GM21825 (cell line): ENCODE measurements at regions not wholly inside any gene's neighbourhood (a gene's known extent, or its start where the extent isn't known, plus 50 kb on each side); places are given as distances from the start of the nearest gene placed in this dataset.

Experiments used
- ATAC-seq: cut with Tn5 transposase; IDR thresholded peaks from one replicate; pipeline ENCODE4 v1.9.1; 2021; ENCODE audit warnings: mild to moderate bottlenecking, moderate library complexity; ENCODE audit not compliant: unreplicated experiment

GRCh38 chr17:72511874-72512273 lies 391.1 kb downstream of the SOX9 start:
- no peak for ATAC-seq

- ATAC-seq: no peak
Measured at GRCh38 chr17:72512649-72513556, 392.1 kb downstream of the SOX9 start.

- ATAC-seq: no peak
Measured at GRCh38 chr17:72514321-72514861, 393.6 kb downstream of the SOX9 start.

- ATAC-seq: no peak
Measured at GRCh38 chr17:72514891-72515290, 394.1 kb downstream of the SOX9 start.

DNA sequence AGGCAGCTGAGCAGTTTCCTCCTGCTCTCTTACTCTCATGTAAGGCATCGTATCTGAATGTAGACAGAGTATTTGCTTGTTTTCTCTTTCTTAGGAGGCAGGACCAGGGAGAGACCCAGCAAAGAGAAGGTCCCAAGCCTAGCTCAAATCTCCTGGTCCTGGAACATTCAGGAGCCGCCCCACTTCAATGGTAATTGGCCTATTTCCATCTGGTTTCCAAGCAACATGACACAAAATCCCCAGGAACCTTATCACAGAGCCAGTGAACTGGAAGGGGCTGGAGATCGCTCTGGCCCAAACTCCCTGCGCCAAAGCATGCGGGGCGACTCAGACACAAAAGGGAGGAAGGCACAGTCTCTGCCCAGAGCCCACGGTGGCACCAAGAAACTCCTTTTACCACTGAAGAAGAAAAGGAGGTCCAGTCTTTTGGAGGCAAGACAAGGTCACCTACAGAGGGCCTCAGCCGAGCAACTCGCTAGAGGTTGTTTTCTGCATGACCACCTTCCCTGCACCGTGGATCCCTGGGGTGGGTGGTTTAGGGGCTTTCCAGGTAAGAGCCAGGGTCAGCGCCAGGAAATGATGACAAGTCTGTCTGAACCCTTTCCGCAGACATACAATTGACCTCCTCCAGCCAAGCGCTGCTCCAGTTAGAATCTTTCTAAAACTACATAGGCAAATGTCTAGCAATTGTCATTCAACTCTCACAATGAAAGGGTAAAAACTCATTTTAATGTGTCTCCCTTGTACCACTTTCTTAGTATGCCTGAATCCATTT lies 394.7 kb downstream of the SOX9 start:
- no peak for ATAC-seq

- no peak for ATAC-seq
Measured at GRCh38 chr17:72516772-72517399, 396.1 kb downstream of the SOX9 start.

DNA sequence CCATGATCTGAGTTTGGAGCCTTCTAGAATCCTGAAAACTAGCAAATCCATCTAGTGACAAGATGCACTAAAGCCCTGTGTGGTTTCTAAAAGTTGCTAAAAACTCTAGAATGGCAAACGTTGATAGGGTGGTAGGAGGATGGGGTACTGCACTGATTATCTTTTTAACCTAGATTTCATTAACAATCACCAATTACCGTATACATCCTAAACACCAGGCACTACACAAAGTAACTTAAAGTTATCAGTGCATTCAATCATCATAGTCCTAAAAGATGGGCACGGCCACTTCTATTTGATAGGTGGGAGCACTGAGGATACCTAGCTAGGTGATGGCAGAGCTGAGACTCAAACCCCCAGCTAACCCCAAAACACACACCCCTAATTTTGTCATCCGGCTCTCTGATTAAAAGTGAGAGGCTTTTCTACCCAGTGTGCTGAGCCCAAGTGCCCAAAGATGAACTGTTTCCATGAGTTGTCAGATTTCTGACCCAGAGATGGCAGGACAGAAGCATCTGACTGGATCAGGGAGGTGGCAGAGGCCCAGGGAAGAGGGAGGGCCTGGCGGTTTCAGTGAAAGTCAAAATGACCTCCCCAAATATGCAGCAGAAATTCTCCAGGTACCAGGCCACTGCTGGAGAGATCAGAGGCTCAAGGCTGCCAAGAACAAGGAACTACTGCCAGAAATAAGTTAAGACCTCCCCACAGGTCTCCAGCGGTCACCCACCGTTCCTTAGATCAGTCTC lies 396.8 kb downstream of the SOX9 start:
- ATAC-seq: no peak

- ATAC-seq: no peak
Measured at GRCh38 chr17:72518159-72518732, 397.4 kb downstream of the SOX9 start.

DNA sequence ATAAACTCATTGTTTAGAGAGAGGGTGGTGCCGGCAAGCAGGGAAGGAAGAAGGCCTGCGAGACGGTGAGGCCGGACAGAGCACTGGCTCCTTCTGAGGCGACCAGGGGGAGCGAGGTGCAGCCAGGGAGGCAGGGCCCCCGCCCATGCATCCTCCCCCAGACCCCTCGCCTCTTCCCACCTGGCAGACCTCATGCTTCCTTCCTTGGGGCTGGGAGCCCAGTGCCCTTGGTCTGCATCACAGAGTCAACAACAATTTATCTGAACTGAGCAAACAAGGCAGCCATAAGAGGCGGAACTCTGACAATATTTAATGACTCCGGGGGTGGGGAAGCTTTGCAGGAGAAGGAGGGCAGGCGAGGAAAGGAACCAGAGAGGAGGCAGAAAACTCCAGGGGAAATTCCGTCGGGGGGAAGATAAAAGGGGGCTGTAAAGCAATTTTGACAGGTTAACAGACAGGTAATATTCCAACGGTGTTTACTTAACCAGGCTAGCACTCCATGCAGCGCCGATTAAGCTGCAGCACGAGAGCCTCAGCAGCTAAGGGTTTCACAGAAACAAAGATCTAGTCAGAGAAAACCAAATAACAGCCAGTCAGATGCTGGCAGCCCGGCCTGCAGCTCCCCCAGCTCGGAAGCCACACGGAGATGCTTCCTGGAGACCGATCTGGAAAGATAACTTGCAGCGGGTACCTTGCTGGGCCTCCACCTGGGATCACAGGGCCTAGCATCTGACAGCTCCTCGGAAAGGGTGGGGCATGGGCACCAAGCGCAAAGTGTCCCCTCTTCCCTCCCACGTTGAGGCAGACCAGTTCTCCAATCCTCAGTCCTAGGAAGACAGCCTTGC lies 398.2 kb downstream of the SOX9 start:
- ATAC-seq: no peak

GRCh38 chr17:72519598-72519936 lies 398.7 kb downstream of the SOX9 start:
- no peak for ATAC-seq

- no peak for ATAC-seq
Measured at GRCh38 chr17:72520665-72521303, 400.0 kb downstream of the SOX9 start.

GRCh38 chr17:72523491-72523890 lies 402.7 kb downstream of the SOX9 start:
- no peak for ATAC-seq

DNA sequence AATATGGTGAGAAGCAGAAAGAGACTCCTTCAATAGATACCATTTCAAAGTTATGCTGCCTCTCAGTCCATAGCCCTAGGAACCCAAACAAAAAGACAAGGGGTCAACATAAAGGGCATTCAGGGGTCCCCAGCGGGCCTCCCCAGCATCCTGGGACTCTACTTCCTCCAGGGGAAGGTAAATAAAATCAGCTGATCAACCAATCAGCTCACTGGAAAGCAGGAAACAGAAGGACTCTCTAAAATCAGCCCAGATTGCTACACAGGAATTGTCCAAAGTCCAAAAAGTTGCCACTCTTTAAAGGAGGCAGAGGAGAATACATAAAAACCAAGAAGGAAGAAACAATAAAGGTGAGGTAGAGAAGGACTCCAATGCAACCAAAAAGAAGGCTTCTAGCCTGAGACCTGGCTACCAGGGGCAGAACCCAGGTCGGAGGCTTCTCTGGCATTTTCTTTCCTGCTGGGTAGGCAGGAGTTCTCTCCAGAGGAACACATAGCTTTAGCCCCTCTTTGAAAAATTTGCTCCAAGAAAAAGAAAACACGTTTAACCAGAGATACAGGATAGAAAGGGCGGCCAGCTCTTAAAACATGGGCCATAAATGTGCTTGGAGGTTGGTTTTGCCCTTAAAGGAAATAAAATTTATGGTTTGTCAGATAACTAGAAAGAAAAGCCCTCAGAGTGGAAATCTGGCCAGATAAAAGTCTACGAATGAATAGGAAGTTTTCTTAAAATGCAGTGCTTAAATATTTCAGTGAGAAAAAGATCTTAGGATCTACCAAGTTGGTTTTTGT lies 404.6 kb downstream of the SOX9 start:
- ATAC-seq: no peak

GRCh38 chr17:72526769-72527168 lies 405.9 kb downstream of the SOX9 start:
- ATAC-seq: no peak

DNA sequence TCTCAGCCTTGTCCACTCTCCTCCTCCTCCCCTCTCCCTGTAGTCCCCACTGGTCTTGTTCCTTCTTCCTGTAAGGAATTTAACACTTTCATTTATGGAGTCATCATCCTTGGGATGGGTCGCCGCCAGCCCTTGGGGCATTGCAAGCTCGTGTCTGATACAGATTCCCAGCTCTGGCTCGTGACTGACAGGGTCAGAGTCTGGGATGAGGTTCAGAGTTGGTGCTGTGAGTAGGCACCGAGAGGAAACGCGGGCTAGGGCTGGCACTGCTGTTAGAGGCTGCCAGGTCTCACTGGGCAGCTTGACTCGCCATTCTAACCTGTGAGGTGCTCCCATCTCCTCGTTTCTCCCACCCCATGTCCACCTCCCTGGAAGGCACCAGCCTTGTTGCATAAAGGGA lies 407.0 kb downstream of the SOX9 start:
- ATAC-seq: no peak

- ATAC-seq: no peak
Measured at GRCh38 chr17:72528683-72529082, 407.9 kb downstream of the SOX9 start.

DNA sequence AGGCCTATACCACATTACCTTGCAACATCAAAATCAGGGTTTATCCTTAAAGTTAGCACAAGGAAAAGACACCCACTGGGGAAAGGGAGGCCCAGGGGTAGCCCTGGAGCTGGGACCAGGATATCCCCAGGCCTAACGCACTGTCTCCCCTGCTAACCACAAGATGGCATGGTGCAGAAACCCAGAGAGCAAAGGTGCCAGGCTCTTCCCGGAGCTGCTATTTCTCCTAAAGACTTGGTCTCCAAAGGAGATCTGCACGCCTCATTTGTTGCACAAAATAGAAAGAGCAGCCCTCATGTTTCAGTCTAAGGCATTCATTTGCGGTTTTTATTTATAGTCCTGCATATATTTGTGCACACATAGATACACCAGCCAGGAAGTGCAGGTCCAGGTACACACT lies 408.6 kb downstream of the SOX9 start:
- ATAC-seq: no peak

- ATAC-seq: no peak
Measured at GRCh38 chr17:72530454-72530853, 409.6 kb downstream of the SOX9 start.
